Stimulated activated CD8-positive, alpha-beta memory T cell treated with anti-CD3 and anti-CD28 coated beads, Interleukin-2, amount 100 ng/mL, for 48 hours (primary cell): ENCODE measurements at regions not wholly inside any gene's neighbourhood (a gene's known extent, or its start where the extent isn't known, plus 50 kb on each side); places are given as distances from the start of the nearest gene placed in this dataset.

Experiments used
- DNase-seq, 2 donors: peaks; one replicate each; pipeline ENCODE4 v3.0.0-alpha.2; 2020; ENCODE audit warnings: low read depth in 2 of 2

- DNase-seq, result no peak
Observed at GRCh38 chr2:238581126-238581525, 154.4 kb downstream of the ASB1 start.

GRCh38 chr2:238582159-238582558, 155.4 kb downstream of the ASB1 start:
- no peak for DNase-seq

- no peak for DNase-seq
Observed at GRCh38 chr2:238584617-238585016, 157.9 kb downstream of the ASB1 start.

- no peak for DNase-seq
Observed at GRCh38 chr2:238585836-238586821, 159.4 kb downstream of the ASB1 start.

- no peak for DNase-seq
Observed at GRCh38 chr2:238586931-238587775, 160.4 kb downstream of the ASB1 start.

GRCh38 chr2:238587776-238588660, 161.3 kb downstream of the ASB1 start:
- DNase-seq, result no peak

- DNase-seq, result no peak
Observed at GRCh38 chr2:238589591-238590460, 163.1 kb downstream of the ASB1 start.

GRCh38 chr2:238591732-238592131, 165.0 kb downstream of the ASB1 start:
- DNase-seq, result no peak

- no peak for DNase-seq
Observed at GRCh38 chr2:238593236-238593635, 166.5 kb downstream of the ASB1 start.

- DNase-seq, result no peak
Observed at GRCh38 chr2:238593678-238594077, 167.0 kb downstream of the ASB1 start.

- no peak for DNase-seq
Observed at GRCh38 chr2:238594796-238595749, 168.3 kb downstream of the ASB1 start.

- DNase-seq, result no peak
Observed at GRCh38 chr2:238595750-238596570, 169.2 kb downstream of the ASB1 start.

- no peak for DNase-seq
Observed at GRCh38 chr2:238596571-238597551, 170.1 kb downstream of the ASB1 start.

GRCh38 chr2:238597638-238598528, 171.2 kb downstream of the ASB1 start:
- no peak for DNase-seq

GRCh38 chr2:238598802-238599530, 172.2 kb downstream of the ASB1 start:
- DNase-seq, result no peak
